NCI-H187 (cell line): ENCODE measurements at regions not wholly inside any gene's neighbourhood (a gene's known extent, or its start where the extent isn't known, plus 50 kb on each side); places are given as distances from the start of the nearest gene placed in this dataset.
A peak's percentile ranks its signal among the peaks of the same experiment; 100 is the strongest.
"Not testable (repeated sequence)": the region's sequence is repeated elsewhere in the genome, so short reads cannot be mapped to it uniquely, and the experiment has no call there.

Source experiments
- DNase-seq, 2 experiments: peaks; one replicate each; lab custom pipeline; 2025; lab: John Stamatoyannopoulos, UW

- not testable (repeated sequence) for DNase-seq
Observed at GRCh38 chr6:26957399-26958127, 289.9 kb upstream of the PRSS16 start.

- DNase-seq = not testable (repeated sequence)
Observed at GRCh38 chr6:26961236-26961635, 286.3 kb upstream of the PRSS16 start.

GRCh38 chr6:27002447-27002846, 245.1 kb upstream of the PRSS16 start:
- no peak for DNase-seq

GRCh38 chr6:27007020-27007419, 240.5 kb upstream of the PRSS16 start:
- DNase-seq = no peak

GRCh38 chr6:27008613-27009012, 238.9 kb upstream of the PRSS16 start:
- not testable (repeated sequence) for DNase-seq

- not testable (repeated sequence) for DNase-seq
Observed at GRCh38 chr6:27014053-27014452, 233.4 kb upstream of the PRSS16 start.

GRCh38 chr6:27016689-27017088, 230.8 kb upstream of the PRSS16 start:
- DNase-seq = no peak

GRCh38 chr6:27018401-27018800, 229.1 kb upstream of the PRSS16 start:
- not testable (repeated sequence) for DNase-seq

GRCh38 chr6:27019651-27020552, 227.6 kb upstream of the PRSS16 start:
- peak; percentile 65 to 90 for DNase-seq

GRCh38 chr6:27020553-27020880, 227.0 kb upstream of the PRSS16 start:
- DNase-seq = no peak

- DNase-seq = no peak
Observed at GRCh38 chr6:27023664-27024063, 223.8 kb upstream of the PRSS16 start.

GRCh38 chr6:27025351-27025750, 222.2 kb upstream of the PRSS16 start:
- DNase-seq = no peak

GRCh38 chr6:27026361-27026760, 221.1 kb upstream of the PRSS16 start:
- DNase-seq = no peak

GRCh38 chr6:27031302-27031701, 216.2 kb upstream of the PRSS16 start:
- DNase-seq = no peak

- DNase-seq = no peak
Observed at GRCh38 chr6:27038498-27038897, 209.0 kb upstream of the PRSS16 start.

- DNase-seq = no peak
Observed at GRCh38 chr6:27040244-27041042, 207.1 kb upstream of the PRSS16 start.

GRCh38 chr6:27043244-27043643, 204.3 kb upstream of the PRSS16 start:
- no peak for DNase-seq

- not testable (repeated sequence) for DNase-seq
Observed at GRCh38 chr6:27045131-27045530, 202.4 kb upstream of the PRSS16 start.

GRCh38 chr6:27047725-27048124, 199.8 kb upstream of the PRSS16 start:
- not testable (repeated sequence) for DNase-seq

- peak; percentile 35 to 71 for DNase-seq
Observed at GRCh38 chr6:27049863-27050781, 197.4 kb upstream of the PRSS16 start.

- DNase-seq = not testable (repeated sequence)
Observed at GRCh38 chr6:27052082-27052730, 195.3 kb upstream of the PRSS16 start.
